SK-N-SH treated with all-trans-retinoic acid at 6 μM for 48 hours (cell line): ENCODE measurements at regions not wholly inside any gene's neighbourhood (a gene's known extent, or its start where the extent isn't known, plus 50 kb on each side); places are given as distances from the start of the nearest gene placed in this dataset.
"Not testable (repeated sequence)": the region's sequence is repeated elsewhere in the genome, so short reads cannot be mapped to it uniquely, and the experiment has no call there.

Experiments used
- ARNTL ChIP-seq: fragments of 450-650 bp; formaldehyde crosslinking; IDR thresholded peaks from 2 replicates; pipeline ENCODE4 v1.5.0; 2020; ENCODE audit warnings: low read depth, mild to moderate bottlenecking, moderate library complexity, borderline replicate concordance
- CSDC2 ChIP-seq: fragments of 250-450 bp; sonication (Bioruptor Pico); IDR thresholded peaks from 2 replicates; pipeline ENCODE4 v1.5.0; 2020; ENCODE audit warnings: mild to moderate bottlenecking, moderate library complexity
- ESRRG ChIP-seq: fragments of 250-450 bp; sonication (Bioruptor Pico); IDR thresholded peaks from 2 replicates; pipeline ENCODE4 v1.6.1; 2021; ENCODE audit warnings: mild to moderate bottlenecking
- TOX ChIP-seq: fragments of 250-450 bp; sonication (Bioruptor Pico); IDR thresholded peaks from 2 replicates; pipeline ENCODE4 v1.8.0; 2021; ENCODE audit warnings: mild to moderate bottlenecking, moderate library complexity, borderline replicate concordance
- ZFP30 ChIP-seq: fragments of 450-650 bp; formaldehyde crosslinking; IDR thresholded peaks from 2 replicates; pipeline ENCODE4 v1.5.0; 2022; ENCODE audit warnings: mild to moderate bottlenecking, moderate library complexity
- ZNF70 ChIP-seq: fragments of 450-650 bp; formaldehyde crosslinking; IDR thresholded peaks from 2 replicates; pipeline ENCODE4 v1.5.0; 2020; ENCODE audit warnings: mild to moderate bottlenecking, moderate library complexity
- TF ChIP-seq, protein P1 (sequence below): fragments of 250-450 bp; sonication (Bioruptor Pico); IDR thresholded peaks from 2 replicates; pipeline ENCODE4 v1.8.0; 2021; ENCODE audit warnings: low read depth, mild to moderate bottlenecking, moderate library complexity, borderline replicate concordance
- TF ChIP-seq, protein P2 (sequence below): fragments of 250-450 bp; sonication (Bioruptor Pico); IDR thresholded peaks from 2 replicates; pipeline ENCODE4 v1.5.1; 2021; ENCODE audit warnings: mild to moderate bottlenecking, moderate library complexity
- TF ChIP-seq, protein P3 (sequence below): fragments of 250-450 bp; sonication (Bioruptor Pico); IDR thresholded peaks from 2 replicates; pipeline ENCODE4 v1.5.1; 2020; ENCODE audit warnings: low read depth, mild to moderate bottlenecking, moderate library complexity
- TF ChIP-seq, protein P4 (sequence below): fragments of 250-450 bp; sonication (Bioruptor Pico); IDR thresholded peaks from 2 replicates; pipeline ENCODE4 v1.8.0; 2020; ENCODE audit warnings: mild to moderate bottlenecking, moderate library complexity, borderline replicate concordance

GRCh38 chr9:79089851-79090250, 481.9 kb upstream of the TLE4 start:
- TF ChIP-seq, protein P1, sequence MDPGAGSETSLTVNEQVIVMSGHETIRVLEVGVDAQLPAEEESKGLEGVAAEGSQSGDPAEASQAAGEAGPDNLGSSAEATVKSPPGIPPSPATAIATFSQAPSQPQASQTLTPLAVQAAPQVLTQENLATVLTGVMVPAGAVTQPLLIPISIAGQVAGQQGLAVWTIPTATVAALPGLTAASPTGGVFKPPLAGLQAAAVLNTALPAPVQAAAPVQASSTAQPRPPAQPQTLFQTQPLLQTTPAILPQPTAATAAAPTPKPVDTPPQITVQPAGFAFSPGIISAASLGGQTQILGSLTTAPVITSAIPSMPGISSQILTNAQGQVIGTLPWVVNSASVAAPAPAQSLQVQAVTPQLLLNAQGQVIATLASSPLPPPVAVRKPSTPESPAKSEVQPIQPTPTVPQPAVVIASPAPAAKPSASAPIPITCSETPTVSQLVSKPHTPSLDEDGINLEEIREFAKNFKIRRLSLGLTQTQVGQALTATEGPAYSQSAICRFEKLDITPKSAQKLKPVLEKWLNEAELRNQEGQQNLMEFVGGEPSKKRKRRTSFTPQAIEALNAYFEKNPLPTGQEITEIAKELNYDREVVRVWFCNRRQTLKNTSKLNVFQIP = not testable (repeated sequence)
- TF ChIP-seq CSDC2 (CRISPR knock-in tag); ARNTL (CRISPR knock-in tag); ESRRG; ZFP30; TOX (CRISPR knock-in tag); ZNF70 (CRISPR knock-in tag): not testable (repeated sequence)
- TF ChIP-seq, protein P2, sequence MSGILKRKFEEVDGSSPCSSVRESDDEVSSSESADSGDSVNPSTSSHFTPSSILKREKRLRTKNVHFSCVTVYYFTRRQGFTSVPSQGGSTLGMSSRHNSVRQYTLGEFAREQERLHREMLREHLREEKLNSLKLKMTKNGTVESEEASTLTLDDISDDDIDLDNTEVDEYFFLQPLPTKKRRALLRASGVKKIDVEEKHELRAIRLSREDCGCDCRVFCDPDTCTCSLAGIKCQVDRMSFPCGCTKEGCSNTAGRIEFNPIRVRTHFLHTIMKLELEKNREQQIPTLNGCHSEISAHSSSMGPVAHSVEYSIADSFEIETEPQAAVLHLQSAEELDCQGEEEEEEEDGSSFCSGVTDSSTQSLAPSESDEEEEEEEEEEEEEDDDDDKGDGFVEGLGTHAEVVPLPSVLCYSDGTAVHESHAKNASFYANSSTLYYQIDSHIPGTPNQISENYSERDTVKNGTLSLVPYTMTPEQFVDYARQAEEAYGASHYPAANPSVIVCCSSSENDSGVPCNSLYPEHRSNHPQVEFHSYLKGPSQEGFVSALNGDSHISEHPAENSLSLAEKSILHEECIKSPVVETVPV = not testable (repeated sequence)
- TF ChIP-seq, protein P3, sequence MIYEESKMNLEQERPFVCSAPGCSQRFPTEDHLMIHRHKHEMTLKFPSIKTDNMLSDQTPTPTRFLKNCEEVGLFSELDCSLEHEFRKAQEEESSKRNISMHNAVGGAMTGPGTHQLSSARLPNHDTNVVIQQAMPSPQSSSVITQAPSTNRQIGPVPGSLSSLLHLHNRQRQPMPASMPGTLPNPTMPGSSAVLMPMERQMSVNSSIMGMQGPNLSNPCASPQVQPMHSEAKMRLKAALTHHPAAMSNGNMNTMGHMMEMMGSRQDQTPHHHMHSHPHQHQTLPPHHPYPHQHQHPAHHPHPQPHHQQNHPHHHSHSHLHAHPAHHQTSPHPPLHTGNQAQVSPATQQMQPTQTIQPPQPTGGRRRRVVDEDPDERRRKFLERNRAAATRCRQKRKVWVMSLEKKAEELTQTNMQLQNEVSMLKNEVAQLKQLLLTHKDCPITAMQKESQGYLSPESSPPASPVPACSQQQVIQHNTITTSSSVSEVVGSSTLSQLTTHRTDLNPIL (CRISPR knock-in tag) = not testable (repeated sequence)
- TF ChIP-seq, protein P4, sequence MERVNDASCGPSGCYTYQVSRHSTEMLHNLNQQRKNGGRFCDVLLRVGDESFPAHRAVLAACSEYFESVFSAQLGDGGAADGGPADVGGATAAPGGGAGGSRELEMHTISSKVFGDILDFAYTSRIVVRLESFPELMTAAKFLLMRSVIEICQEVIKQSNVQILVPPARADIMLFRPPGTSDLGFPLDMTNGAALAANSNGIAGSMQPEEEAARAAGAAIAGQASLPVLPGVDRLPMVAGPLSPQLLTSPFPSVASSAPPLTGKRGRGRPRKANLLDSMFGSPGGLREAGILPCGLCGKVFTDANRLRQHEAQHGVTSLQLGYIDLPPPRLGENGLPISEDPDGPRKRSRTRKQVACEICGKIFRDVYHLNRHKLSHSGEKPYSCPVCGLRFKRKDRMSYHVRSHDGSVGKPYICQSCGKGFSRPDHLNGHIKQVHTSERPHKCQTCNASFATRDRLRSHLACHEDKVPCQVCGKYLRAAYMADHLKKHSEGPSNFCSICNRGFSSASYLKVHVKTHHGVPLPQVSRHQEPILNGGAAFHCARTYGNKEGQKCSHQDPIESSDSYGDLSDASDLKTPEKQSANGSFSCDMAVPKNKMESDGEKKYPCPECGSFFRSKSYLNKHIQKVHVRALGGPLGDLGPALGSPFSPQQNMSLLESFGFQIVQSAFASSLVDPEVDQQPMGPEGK (CRISPR knock-in tag) = not testable (repeated sequence)
